GM13977 (cell line): ENCODE measurements at regions not wholly inside any gene's neighbourhood (a gene's known extent, or its start where the extent isn't known, plus 50 kb on each side); places are given as distances from the start of the nearest gene placed in this dataset.

ENCODE experiments used
- DNase-seq: peaks from one replicate; pipeline ENCODE4 v3.0.0; 2012; ENCODE audit warnings: low spot score
- in situ Hi-C: fragments of 300-500 bp; cut with MboI; formaldehyde crosslinking; loops from one replicate; pipeline ENCODE4 v1.12.0; 2022; ENCODE audit warnings: low sequenced_read_pairs, low pct_unique_long_range_greater_than_20kb, mixed read lengths, inconsistent platforms; ENCODE audit not compliant: unreplicated experiment
- TF ChIP-seq, protein P1 (sequence below): IDR thresholded peaks from 2 replicates; pipeline ENCODE4 v1.5.1; 2012; ENCODE audit warnings: mild to moderate bottlenecking, control low read depth; ENCODE audit not compliant: insufficient read depth; ENCODE audit errors: extremely low read depth, missing control alignments

DNA sequence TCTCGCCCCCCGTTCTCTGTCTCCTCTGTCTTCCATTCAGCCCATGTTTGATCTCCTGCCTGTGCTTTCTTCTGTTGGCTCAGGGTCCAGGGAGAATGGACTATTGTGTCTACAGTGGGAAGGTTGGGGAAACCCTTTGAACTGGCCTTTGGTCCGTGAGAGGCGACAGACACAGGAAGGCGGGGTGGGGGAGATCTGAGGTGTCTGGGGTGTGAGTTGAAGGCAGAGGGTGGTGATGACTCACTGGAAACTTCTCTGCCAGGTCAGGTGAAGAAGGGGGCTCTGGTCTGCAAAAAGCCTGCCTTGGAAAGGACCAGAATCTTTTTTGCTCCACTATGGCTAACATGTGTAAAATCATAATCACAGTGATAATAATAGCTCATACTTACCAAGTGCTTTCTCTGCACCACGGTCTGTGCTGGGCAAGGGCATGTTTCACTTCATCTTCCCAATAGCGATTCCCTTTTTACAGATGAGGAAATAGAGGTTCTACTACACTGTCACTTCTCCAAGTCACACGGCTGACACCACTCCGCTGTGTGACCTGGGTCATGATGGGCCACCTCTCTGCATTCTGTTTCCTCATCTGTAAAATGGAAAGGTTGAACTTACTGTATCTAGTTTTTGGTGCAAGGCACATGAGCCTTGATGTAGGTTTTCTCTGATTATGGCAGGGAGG, 99.8 kb upstream of the ALX4 start:
- DNase-seq: no peak
- TF ChIP-seq, protein P1, sequence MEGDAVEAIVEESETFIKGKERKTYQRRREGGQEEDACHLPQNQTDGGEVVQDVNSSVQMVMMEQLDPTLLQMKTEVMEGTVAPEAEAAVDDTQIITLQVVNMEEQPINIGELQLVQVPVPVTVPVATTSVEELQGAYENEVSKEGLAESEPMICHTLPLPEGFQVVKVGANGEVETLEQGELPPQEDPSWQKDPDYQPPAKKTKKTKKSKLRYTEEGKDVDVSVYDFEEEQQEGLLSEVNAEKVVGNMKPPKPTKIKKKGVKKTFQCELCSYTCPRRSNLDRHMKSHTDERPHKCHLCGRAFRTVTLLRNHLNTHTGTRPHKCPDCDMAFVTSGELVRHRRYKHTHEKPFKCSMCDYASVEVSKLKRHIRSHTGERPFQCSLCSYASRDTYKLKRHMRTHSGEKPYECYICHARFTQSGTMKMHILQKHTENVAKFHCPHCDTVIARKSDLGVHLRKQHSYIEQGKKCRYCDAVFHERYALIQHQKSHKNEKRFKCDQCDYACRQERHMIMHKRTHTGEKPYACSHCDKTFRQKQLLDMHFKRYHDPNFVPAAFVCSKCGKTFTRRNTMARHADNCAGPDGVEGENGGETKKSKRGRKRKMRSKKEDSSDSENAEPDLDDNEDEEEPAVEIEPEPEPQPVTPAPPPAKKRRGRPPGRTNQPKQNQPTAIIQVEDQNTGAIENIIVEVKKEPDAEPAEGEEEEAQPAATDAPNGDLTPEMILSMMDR: no peak
- in situ Hi-C loops: no loop called here

DNA sequence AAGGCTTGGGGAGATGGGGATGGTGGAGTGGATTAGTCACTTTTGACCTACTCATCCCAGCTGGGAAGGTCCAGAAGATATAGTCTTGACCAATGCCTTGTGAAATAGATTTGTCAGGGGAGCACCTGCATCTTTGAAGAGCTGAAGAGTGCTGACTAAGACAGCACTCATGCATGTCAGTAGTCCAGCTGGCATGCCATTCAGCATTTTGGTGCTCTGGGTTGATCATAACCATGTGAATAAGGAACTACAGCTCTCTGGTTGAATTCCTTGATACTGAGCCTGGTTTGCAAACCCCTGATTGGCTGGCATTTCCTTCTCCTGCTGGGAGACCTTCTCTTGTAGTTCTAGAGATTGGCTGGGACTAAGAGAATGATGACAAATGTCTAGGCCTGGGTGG, 106.8 kb upstream of the ALX4 start:
- in situ Hi-C loops: no loop called here
- TF ChIP-seq, protein P1: no peak
- DNase-seq: no peak

DNA sequence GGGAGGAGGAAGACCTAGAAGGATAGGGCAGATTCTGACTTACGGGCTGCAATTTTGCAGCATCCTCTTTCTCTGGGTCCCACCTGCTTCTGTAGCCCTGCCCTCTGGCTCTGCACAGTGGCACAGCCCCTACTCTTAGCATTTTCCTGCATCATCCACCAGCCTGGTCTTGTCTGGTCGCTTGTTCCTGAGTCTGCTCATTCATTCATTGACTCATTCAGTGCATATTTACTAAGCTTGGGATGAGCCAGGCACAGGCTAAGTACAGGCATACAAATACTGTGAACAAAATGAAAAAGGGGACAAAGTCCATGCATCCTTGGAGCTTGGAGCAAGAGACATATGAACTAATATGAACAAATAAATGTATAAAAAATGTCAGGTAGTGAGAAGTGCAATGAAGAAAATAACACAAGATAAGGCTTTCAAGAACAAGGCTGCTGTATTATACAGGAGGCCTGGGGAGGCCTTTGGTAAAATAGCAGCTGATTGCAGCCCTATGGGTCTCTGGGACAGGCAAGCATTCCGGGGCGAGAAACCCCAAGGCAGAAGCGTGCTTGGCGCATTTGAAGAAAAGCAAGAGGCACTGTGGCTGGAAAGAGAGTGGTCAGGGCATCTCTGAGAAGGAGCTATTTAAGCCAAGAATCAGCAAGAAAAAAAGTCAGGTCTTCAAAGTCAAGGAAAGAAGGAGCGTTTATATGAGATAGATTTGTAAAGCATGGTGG, 108.0 kb upstream of the ALX4 start:
- no peak for DNase-seq
- TF ChIP-seq, protein P1: no peak
- in situ Hi-C loops: no loop called here

DNA sequence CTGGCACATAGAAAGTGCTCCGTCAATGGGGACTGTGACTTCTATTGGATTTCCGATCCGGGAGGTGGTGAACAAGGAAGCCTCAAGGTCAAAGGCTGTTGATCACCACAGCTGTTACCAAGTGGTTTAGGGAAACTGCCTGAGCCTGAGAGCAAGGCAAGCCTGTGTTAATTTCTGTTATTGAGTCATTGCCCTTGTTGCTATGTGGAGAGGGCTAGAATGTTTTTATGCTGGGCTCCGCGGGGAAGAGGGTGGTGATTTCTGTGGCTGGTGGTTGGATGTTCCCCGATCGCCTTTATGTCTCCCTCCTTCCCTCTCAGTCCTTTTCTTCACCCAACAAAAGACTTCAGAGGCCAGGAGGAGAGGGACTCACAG, 108.5 kb upstream of the ALX4 start:
- in situ Hi-C loops: no loop called here
- TF ChIP-seq, protein P1: no peak
- no peak for DNase-seq

DNA sequence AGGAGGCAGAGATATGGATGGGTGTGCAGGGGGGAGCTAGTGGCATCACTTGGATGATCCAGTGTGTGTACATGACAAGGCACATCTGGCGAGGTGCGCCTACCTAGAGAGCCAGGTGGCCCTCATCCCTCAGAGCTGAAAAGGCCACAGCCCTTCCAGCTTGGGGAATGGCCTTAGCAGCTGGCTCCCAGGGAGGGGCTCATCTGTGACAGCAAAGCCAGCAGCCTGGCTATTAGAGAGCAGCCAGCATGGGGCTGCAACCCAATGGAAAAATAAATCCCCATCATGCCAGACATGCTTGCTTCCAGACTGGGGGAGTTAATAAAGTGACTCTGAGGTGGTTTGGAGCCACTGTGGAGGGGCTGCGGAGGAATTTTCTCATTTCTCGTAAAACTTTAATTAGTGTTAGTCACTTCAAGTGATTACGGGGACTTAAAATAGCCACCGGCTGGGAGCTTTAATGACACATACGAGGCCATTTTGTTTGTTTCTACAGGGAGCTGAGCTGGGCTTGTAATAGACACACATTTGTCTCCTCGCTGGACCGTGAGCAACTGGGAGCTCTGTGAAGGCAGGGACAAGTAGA, 111.2 kb upstream of the ALX4 start:
- no peak for DNase-seq
- in situ Hi-C loops: no loop called here
- TF ChIP-seq, protein P1: no peak

DNA sequence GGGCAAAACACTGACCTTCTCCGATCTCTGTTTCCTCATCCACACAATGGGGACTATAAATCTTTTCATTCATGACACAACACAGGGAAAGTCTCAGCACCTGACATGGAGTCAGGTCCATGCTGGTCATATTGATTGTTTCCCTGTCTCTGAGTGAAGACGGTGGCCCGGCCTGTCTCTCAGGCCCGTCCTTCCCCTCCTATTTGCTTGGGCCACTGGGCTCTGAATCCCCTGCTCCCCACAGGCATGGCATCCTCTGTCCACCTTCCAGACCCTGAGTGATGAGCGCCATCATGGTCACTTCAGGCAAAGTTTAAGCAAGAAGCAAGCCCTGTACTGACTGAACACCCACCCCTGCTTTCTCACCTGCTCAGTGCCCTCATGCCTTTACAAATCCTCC, 113.3 kb upstream of the ALX4 start:
- TF ChIP-seq, protein P1: no peak
- DNase-seq: no peak
- in situ Hi-C loops: no loop called here
